A549 (cell line): ENCODE measurements at regions not wholly inside any gene's neighbourhood (a gene's known extent, or its start where the extent isn't known, plus 50 kb on each side); places are given as distances from the start of the nearest gene placed in this dataset.

ENCODE experiments used
- ATAC-seq, 2 experiments: fragments of 200-7000 bp in 1 of 2; fragments of >200 bp in 1 of 2; cut with Nextera tagmentation in 1 of 2; cut with Tn5 transposase in 1 of 2; 3 replicates each; pipeline versions ENCODE4 v1.8.0 to v1.9.1; 2018 to 2020; ENCODE audit warnings: mild to moderate bottlenecking in 1 of 2, moderate library complexity in 1 of 2
- CTCF ChIA-PET: fragments of 300-600 bp; sonication (Branson Sonifier 250); formaldehyde crosslinking; extraction: SDS; loops from one replicate; lab custom pipeline; 2021; ENCODE audit warnings: antibody characterized with exemption, inconsistent platforms; lab: Yijun Ruan, JAX
- POLR2A ChIA-PET: fragments of 350-600 bp; formaldehyde crosslinking; extraction: SDS; loops from one replicate; lab custom pipeline; 2021; ENCODE audit warnings: antibody characterized with exemption, inconsistent platforms; lab: Yijun Ruan, JAX
- DNase-seq, 2 experiments: peaks; one replicate each; pipeline versions ENCODE4 v3.0.0 to v3.0.0-alpha.2; 2011 to 2016; ENCODE audit warnings: low read depth in 1 of 2, low spot score in 1 of 2
- FAIRE-seq: peaks from 2 replicates; lab custom pipeline; 2011; peaks lifted over from hg19 to GRCh38; lab: Jason Lieb, UNC
- H3K27ac ChIP-seq, 2 experiments: fragments of >200 bp; sonication (Bioruptor Twin); formaldehyde crosslinking; 3 replicates each; pipeline ENCODE4 v1.5.1; 2016 to 2017
- H3K4me1 ChIP-seq: fragments of >200 bp; sonication (Bioruptor Twin); formaldehyde crosslinking; 3 replicates; pipeline ENCODE4 v1.6.1; 2016
- H3K4me2 ChIP-seq: fragments of >200 bp; sonication (Bioruptor Twin); formaldehyde crosslinking; 3 replicates; pipeline ENCODE4 v1.6.1; 2016
- H3K4me3 ChIP-seq: fragments of >200 bp; sonication (Bioruptor Twin); formaldehyde crosslinking; 3 replicates; pipeline ENCODE4 v1.5.1; 2016
- H3K9me3 ChIP-seq: fragments of >200 bp; sonication (Bioruptor Twin); formaldehyde crosslinking; 3 replicates; pipeline ENCODE4 v1.6.1; 2016
- CBX2 ChIP-seq: fragments of 200-600 bp; sonication (generic); IDR thresholded peaks from 2 replicates; pipeline ENCODE4 v1.6.1; 2016; ENCODE audit warnings: low read depth, mild to moderate bottlenecking, borderline replicate concordance
- EHF ChIP-seq: fragments of 250-450 bp; sonication (Bioruptor Pico); IDR thresholded peaks from 2 replicates; pipeline ENCODE4 v1.5.0; 2020; ENCODE audit warnings: mild to moderate bottlenecking
- ESRRA ChIP-seq: fragments of 150-350 bp; IDR thresholded peaks from 2 replicates; pipeline ENCODE4 v1.6.1; 2014; ENCODE audit warnings: mild to moderate bottlenecking, low read length, borderline replicate concordance
- FOXS1 ChIP-seq: fragments of 250-450 bp; sonication (Bioruptor Pico); IDR thresholded peaks from 2 replicates; pipeline ENCODE4 v1.5.0; 2020; ENCODE audit warnings: mild to moderate bottlenecking, moderate library complexity
- HDAC2 ChIP-seq: fragments of 200-600 bp; sonication (generic); IDR thresholded peaks from 2 replicates; pipeline ENCODE4 v1.6.1; 2016
- HOXB13 ChIP-seq: fragments of 250-450 bp; sonication (Bioruptor Pico); IDR thresholded peaks from 2 replicates; pipeline ENCODE4 v1.5.0; 2020; ENCODE audit warnings: low read depth, mild to moderate bottlenecking, moderate library complexity
- HOXB5 ChIP-seq: fragments of 250-450 bp; sonication (Bioruptor Pico); IDR thresholded peaks from 2 replicates; pipeline ENCODE4 v1.5.0; 2020; ENCODE audit warnings: mild to moderate bottlenecking, moderate library complexity
- KDM1A ChIP-seq: fragments of 200-600 bp; sonication (generic); IDR thresholded peaks from 2 replicates; pipeline ENCODE4 v1.6.1; 2016; ENCODE audit warnings: low read depth, mild to moderate bottlenecking
- MAZ ChIP-seq: fragments of 150-350 bp; IDR thresholded peaks from 2 replicates; pipeline ENCODE4 v1.6.1; 2014; ENCODE audit warnings: antibody characterized with exemption, low read depth, low read length, borderline replicate concordance
- NFE2L2 ChIP-seq: fragments of 150-350 bp; conservative IDR thresholded peaks from 2 replicates; pipeline ENCODE4 v1.6.1; 2014; ENCODE audit warnings: low read length
- POLR2AphosphoS2 ChIP-seq: conservative IDR thresholded peaks from 2 replicates; pipeline ENCODE4 v1.6.1; 2012; ENCODE audit warnings: low read length, improper control_type of control experiment, inconsistent platforms
- RAD21 ChIP-seq, 2 experiments: fragments of >200 bp in 1 of 2; sonication (Bioruptor Twin) in 1 of 2; formaldehyde crosslinking in 1 of 2; IDR thresholded peaks in 1 of 2; conservative IDR thresholded peaks in 1 of 2; 2 replicates in 1 of 2; 3 replicates in 1 of 2; pipeline ENCODE4 v1.6.1; 2012 to 2018; ENCODE audit warnings: inconsistent platforms in 1 of 2
- RARB ChIP-seq: fragments of 250-450 bp; sonication (Bioruptor Pico); IDR thresholded peaks from 2 replicates; pipeline ENCODE4 v1.8.0; 2021; ENCODE audit warnings: mild to moderate bottlenecking, moderate library complexity
- RCOR1 ChIP-seq: fragments of 150-350 bp; IDR thresholded peaks from 2 replicates; pipeline ENCODE4 v1.6.1; 2014; ENCODE audit warnings: antibody characterized with exemption, low read length, low read depth
- RNF2 ChIP-seq: fragments of 200-600 bp; sonication (generic); IDR thresholded peaks from 2 replicates; pipeline ENCODE4 v1.6.1; 2016; ENCODE audit warnings: low read depth, mild to moderate bottlenecking, antibody characterized with exemption, moderate library complexity, borderline replicate concordance
- TFCP2L1 ChIP-seq: fragments of 250-450 bp; sonication (Bioruptor Pico); IDR thresholded peaks from 2 replicates; pipeline ENCODE4 v1.5.0; 2021; ENCODE audit warnings: mild to moderate bottlenecking
- TP53 ChIP-seq: fragments of 250-450 bp; sonication (Bioruptor Pico); IDR thresholded peaks from 2 replicates; pipeline ENCODE4 v1.5.0; 2021; ENCODE audit warnings: mild to moderate bottlenecking, moderate library complexity
- ZFP36 ChIP-seq: fragments of 450-650 bp; IDR thresholded peaks from 2 replicates; pipeline ENCODE4 v1.6.1; 2014; ENCODE audit warnings: borderline replicate concordance; ENCODE audit not compliant: partially characterized antibody
- ZSCAN20 ChIP-seq: fragments of 250-450 bp; sonication (Bioruptor Pico); IDR thresholded peaks from 2 replicates; pipeline ENCODE4 v1.8.0; 2022; ENCODE audit warnings: mild to moderate bottlenecking, moderate library complexity
- WGBS: methylation state at CpG from one replicate; pipeline ENCODE4 v1.1.6; 2017; ENCODE audit errors: missing lambda C conversion rate; 5-methylcytosine and 5-hydroxymethylcytosine counted together
- TF ChIP-seq, protein P1 (sequence below): fragments of >200 bp; sonication (Bioruptor Twin); formaldehyde crosslinking; IDR thresholded peaks from 2 replicates; pipeline ENCODE4 v1.6.1; 2016
- TF ChIP-seq, protein P2 (sequence below): fragments of 450-650 bp; IDR thresholded peaks from 2 replicates; pipeline ENCODE4 v1.6.1; 2014; ENCODE audit warnings: antibody characterized with exemption
- TF ChIP-seq, protein P3 (sequence below): fragments of 250-450 bp; sonication (Bioruptor Pico); IDR thresholded peaks from 2 replicates; pipeline ENCODE4 v1.5.0; 2020; ENCODE audit warnings: low read depth, mild to moderate bottlenecking, moderate library complexity
- TF ChIP-seq, protein P4 (sequence below): fragments of 250-450 bp; sonication (Bioruptor Pico); IDR thresholded peaks from 2 replicates; pipeline ENCODE4 v1.5.0; 2021; ENCODE audit warnings: mild to moderate bottlenecking, moderate library complexity, borderline replicate concordance
- TF ChIP-seq, protein P5 (sequence below): IDR thresholded peaks from 2 replicates; pipeline ENCODE4 v1.6.1; 2012; ENCODE audit warnings: low read depth, borderline replicate concordance
- TF ChIP-seq, protein P6 (sequence below): fragments of >200 bp; sonication (Bioruptor Twin); formaldehyde crosslinking; IDR thresholded peaks from 3 replicates; pipeline ENCODE4 v1.5.1; 2016

DNA sequence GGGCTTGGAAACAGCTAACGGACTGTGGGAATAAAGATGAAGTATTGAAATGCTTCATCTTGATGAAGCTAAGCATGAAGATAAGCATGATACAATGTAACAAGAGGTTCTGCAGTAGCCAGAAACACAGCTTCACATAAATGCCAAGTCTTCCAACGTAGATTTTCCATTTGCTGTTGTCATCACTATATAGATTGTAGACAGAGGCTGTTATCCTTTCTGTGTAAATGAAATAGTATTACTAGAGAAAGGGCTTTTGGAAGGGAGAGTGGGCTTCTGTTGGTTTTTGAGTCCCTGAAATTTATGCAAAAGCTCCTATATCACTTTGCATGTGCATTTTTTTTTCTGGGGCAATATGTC, 649.0 kb downstream of the RNF144B start:
- no peak for FAIRE-seq
- Histone ChIP-seq H3K27ac (no peak overlapping the region), H3K4me3 (no peak overlapping the region), H3K4me2 (no peak overlapping the region), H3K9me3 (no peaks in the 10 kb centered on the region), H3K4me1 (no peaks in the 10 kb centered on the region)
- ChIA-PET CTCF (interaction anchor here (0.9 to 1.0 kb wide), 2 partner anchors 10 to 11 kb away, joined by 3 to 4 read pairs; no protein-coding TSS in a partner anchor), POLR2A (no interaction called here)
- WGBS: 28% methylated on average over 2 of the region's 2 CpGs
- no peak for TF ChIP-seq MAZ
- TF ChIP-seq, protein P1, sequence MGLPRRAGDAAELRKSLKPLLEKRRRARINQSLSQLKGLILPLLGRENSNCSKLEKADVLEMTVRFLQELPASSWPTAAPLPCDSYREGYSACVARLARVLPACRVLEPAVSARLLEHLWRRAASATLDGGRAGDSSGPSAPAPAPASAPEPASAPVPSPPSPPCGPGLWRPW: no peak
- TF ChIP-seq CBX2: no peak
- no peak for TF ChIP-seq TP53 (CRISPR knock-in tag)
- DNase-seq: no peak
- no peak for ATAC-seq

DNA sequence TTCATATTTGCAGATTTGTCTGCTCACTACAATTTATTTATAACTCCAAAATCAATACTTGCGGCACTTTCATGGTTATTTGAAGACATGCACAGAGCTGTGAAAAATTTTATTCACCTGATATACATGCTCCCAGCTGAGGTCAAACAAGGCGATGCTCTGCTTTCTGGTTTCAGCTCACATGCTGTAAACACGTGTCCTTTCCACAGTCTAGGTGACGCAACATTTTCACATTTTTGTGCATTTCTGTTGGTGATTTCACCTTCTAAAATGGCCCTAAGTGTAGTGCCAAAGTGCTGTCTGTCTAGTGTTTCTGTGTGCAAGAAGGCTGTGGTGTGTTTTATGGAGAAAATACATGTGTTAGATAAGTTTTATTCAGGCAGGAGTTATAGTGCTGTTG, 650.5 kb downstream of the RNF144B start:
- no peak for TF ChIP-seq RAD21 (conservative IDR thresholded peaks at IDR 0.05 in 1 of 2, IDR thresholded peaks at IDR 0.05 in 1 of 2)
- TF ChIP-seq, protein P2, sequence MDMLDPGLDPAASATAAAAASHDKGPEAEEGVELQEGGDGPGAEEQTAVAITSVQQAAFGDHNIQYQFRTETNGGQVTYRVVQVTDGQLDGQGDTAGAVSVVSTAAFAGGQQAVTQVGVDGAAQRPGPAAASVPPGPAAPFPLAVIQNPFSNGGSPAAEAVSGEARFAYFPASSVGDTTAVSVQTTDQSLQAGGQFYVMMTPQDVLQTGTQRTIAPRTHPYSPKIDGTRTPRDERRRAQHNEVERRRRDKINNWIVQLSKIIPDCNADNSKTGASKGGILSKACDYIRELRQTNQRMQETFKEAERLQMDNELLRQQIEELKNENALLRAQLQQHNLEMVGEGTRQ: no peak
- no peak for TF ChIP-seq ZSCAN20 (CRISPR knock-in tag)
- no peak for TF ChIP-seq RARB (CRISPR knock-in tag)
- TF ChIP-seq, protein P3, sequence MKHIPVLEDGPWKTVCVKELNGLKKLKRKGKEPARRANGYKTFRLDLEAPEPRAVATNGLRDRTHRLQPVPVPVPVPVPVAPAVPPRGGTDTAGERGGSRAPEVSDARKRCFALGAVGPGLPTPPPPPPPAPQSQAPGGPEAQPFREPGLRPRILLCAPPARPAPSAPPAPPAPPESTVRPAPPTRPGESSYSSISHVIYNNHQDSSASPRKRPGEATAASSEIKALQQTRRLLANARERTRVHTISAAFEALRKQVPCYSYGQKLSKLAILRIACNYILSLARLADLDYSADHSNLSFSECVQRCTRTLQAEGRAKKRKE (CRISPR knock-in tag): no peak
- TF ChIP-seq EHF (CRISPR knock-in tag): no peak
- TF ChIP-seq KDM1A: no peak
- no peak for TF ChIP-seq ESRRA
- TF ChIP-seq RNF2: no peak
- TF ChIP-seq HOXB13 (CRISPR knock-in tag): no peak
- no peak for TF ChIP-seq RCOR1
- no peak for TF ChIP-seq TFCP2L1 (CRISPR knock-in tag)
- no peak for TF ChIP-seq POLR2AphosphoS2
- no peak for TF ChIP-seq FOXS1 (CRISPR knock-in tag)
- TF ChIP-seq ZFP36: no peak
- no peak for TF ChIP-seq NFE2L2
- TF ChIP-seq HOXB5 (CRISPR knock-in tag): no peak
- POLR2A ChIA-PET: no interaction called here
- Histone ChIP-seq H3K4me1 (no peaks in the 10 kb centered on the region), H3K9me3 (no peaks in the 10 kb centered on the region), H3K27ac (no peak overlapping the region), H3K4me3 (no peak overlapping the region), H3K4me2 (no peak overlapping the region)
- no peak for FAIRE-seq
- WGBS: 51% methylated on average over 4 of the region's 4 CpGs
- no peak for ATAC-seq
- DNase-seq: no peak
- CTCF ChIA-PET: no interaction called here

DNA sequence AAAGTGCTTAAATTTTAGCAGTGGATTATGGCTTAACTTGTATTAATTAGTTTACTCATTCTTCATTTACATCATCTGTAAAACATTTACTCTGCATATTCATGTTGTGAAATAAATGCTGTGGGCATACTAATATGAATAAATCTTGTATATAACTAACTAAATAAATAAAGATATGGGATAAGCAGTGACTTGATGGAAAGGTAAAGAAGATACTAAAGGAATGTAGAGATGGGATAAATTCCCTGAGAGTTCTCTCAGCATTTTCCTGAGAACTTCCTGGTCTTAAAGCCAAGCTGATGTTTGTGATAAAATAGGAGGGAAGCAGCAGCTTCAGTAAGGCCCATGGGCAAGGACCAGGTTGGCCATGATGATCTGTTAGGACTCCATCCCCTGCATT, 652.1 kb downstream of the RNF144B start:
- no peaks in the 10 kb centered on the region for H3K9me3 ChIP-seq
- H3K4me1 ChIP-seq: no peaks in the 10 kb centered on the region
- POLR2A ChIA-PET: no interaction called here
- CTCF ChIA-PET: no interaction called here
- H3K4me3 ChIP-seq: no peak overlapping the region
- ATAC-seq: no peak
- FAIRE-seq: no peak
- no peak overlapping the region for H3K4me2 ChIP-seq
- H3K27ac ChIP-seq: no peak overlapping the region
- no peak for DNase-seq
- TF ChIP-seq, protein P2: no peak
- TF ChIP-seq HDAC2 (no peak), HOXB13 (CRISPR knock-in tag) (no peak), RARB (CRISPR knock-in tag) (no peak)
- TF ChIP-seq, protein P4, sequence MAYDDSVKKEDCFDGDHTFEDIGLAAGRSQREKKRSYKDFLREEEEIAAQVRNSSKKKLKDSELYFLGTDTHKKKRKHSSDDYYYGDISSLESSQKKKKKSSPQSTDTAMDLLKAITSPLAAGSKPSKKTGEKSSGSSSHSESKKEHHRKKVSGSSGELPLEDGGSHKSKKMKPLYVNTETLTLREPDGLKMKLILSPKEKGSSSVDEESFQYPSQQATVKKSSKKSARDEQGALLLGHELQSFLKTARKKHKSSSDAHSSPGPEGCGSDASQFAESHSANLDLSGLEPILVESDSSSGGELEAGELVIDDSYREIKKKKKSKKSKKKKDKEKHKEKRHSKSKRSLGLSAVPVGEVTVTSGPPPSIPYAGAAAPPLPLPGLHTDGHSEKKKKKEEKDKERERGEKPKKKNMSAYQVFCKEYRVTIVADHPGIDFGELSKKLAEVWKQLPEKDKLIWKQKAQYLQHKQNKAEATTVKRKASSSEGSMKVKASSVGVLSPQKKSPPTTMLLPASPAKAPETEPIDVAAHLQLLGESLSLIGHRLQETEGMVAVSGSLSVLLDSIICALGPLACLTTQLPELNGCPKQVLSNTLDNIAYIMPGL (CRISPR knock-in tag): no peak
- TF ChIP-seq, protein P5, sequence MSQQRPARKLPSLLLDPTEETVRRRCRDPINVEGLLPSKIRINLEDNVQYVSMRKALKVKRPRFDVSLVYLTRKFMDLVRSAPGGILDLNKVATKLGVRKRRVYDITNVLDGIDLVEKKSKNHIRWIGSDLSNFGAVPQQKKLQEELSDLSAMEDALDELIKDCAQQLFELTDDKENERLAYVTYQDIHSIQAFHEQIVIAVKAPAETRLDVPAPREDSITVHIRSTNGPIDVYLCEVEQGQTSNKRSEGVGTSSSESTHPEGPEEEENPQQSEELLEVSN: no peak
- TF ChIP-seq, protein P6, sequence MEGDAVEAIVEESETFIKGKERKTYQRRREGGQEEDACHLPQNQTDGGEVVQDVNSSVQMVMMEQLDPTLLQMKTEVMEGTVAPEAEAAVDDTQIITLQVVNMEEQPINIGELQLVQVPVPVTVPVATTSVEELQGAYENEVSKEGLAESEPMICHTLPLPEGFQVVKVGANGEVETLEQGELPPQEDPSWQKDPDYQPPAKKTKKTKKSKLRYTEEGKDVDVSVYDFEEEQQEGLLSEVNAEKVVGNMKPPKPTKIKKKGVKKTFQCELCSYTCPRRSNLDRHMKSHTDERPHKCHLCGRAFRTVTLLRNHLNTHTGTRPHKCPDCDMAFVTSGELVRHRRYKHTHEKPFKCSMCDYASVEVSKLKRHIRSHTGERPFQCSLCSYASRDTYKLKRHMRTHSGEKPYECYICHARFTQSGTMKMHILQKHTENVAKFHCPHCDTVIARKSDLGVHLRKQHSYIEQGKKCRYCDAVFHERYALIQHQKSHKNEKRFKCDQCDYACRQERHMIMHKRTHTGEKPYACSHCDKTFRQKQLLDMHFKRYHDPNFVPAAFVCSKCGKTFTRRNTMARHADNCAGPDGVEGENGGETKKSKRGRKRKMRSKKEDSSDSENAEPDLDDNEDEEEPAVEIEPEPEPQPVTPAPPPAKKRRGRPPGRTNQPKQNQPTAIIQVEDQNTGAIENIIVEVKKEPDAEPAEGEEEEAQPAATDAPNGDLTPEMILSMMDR: no peak
